Glutamatergic neuron (in vitro differentiated cells): ENCODE measurements at regions not wholly inside any gene's neighbourhood (a gene's known extent, or its start where the extent isn't known, plus 50 kb on each side); places are given as distances from the start of the nearest gene placed in this dataset.

Experiments
- DNase-seq: peaks from one replicate; pipeline ENCODE4 v3.0.0; 2022
- H3K27ac Mint-ChIP-seq: one replicate; pipeline ENCODE4 v1.8.0; 2020; ENCODE audit warnings: mild to moderate bottlenecking, mixed read lengths, inconsistent platforms; ENCODE audit not compliant: unreplicated experiment
- H3K27me3 Mint-ChIP-seq: one replicate; pipeline ENCODE4 v1.8.0; 2020; ENCODE audit warnings: mild to moderate bottlenecking, moderate library complexity, mixed read lengths, inconsistent platforms; ENCODE audit not compliant: unreplicated experiment
- H3K36me3 Mint-ChIP-seq: one replicate; pipeline ENCODE4 v1.8.0; 2020; ENCODE audit warnings: mild to moderate bottlenecking, mixed read lengths, inconsistent platforms; ENCODE audit not compliant: unreplicated experiment
- H3K4me1 Mint-ChIP-seq: one replicate; pipeline ENCODE4 v1.8.0; 2020; ENCODE audit warnings: mild to moderate bottlenecking, low read depth, mixed read lengths, inconsistent platforms; ENCODE audit not compliant: unreplicated experiment
- H3K4me3 Mint-ChIP-seq: one replicate; pipeline ENCODE4 v1.8.0; 2020; ENCODE audit warnings: mild to moderate bottlenecking, mixed read lengths, inconsistent platforms; ENCODE audit not compliant: unreplicated experiment
- H3K9me3 Mint-ChIP-seq: one replicate; pipeline ENCODE4 v1.8.0; 2020; ENCODE audit warnings: mild to moderate bottlenecking, moderate library complexity, mixed read lengths, inconsistent platforms; ENCODE audit not compliant: unreplicated experiment
- CTCF ChIP-seq: fragments of 200-600 bp; sonication (generic); IDR thresholded peaks from one replicate; pipeline ENCODE4 v1.5.0; 2021; ENCODE audit not compliant: partially characterized antibody, unreplicated experiment

GRCh38 chrX:8971116-8971515 is 62.8 kb downstream of the FAM9B start:
- Mint-ChIP-seq H3K4me3 (no peak overlapping the region), H3K27me3 (no peaks in the 10 kb centered on the region), H3K36me3 (peaks cover 4% of the 10 kb centered on the region), H3K9me3 (no peaks in the 10 kb centered on the region), H3K4me1 (no peaks in the 10 kb centered on the region), H3K27ac (no peak overlapping the region)
- DNase-seq = no peak
- TF ChIP-seq CTCF = no peak

GRCh38 chrX:8969378-8969777 is 64.5 kb downstream of the FAM9B start:
- no peaks in the 10 kb centered on the region for H3K9me3 Mint-ChIP-seq
- peaks cover 4% of the 10 kb centered on the region for H3K36me3 Mint-ChIP-seq
- H3K27me3 Mint-ChIP-seq = no peaks in the 10 kb centered on the region
- H3K4me1 Mint-ChIP-seq = no peaks in the 10 kb centered on the region
- no peak for DNase-seq
- no peak overlapping the region for H3K27ac Mint-ChIP-seq
- no peak for TF ChIP-seq CTCF
- no peak overlapping the region for H3K4me3 Mint-ChIP-seq

- Mint-ChIP-seq H3K36me3 (peaks cover 4% of the 10 kb centered on the region), H3K9me3 (no peaks in the 10 kb centered on the region), H3K27ac (no peak overlapping the region), H3K4me3 (no peak overlapping the region), H3K4me1 (no peaks in the 10 kb centered on the region), H3K27me3 (no peaks in the 10 kb centered on the region)
- no peak for DNase-seq
- no peak for TF ChIP-seq CTCF
Measured at GRCh38 chrX:8967461-8967860, 66.5 kb downstream of the FAM9B start.

- DNase-seq = no peak
- TF ChIP-seq CTCF = no peak
- Mint-ChIP-seq H3K4me3 (no peak overlapping the region), H3K4me1 (no peaks in the 10 kb centered on the region), H3K27ac (no peak overlapping the region), H3K9me3 (no peaks in the 10 kb centered on the region), H3K27me3 (no peaks in the 10 kb centered on the region), H3K36me3 (no peaks in the 10 kb centered on the region)
Measured at GRCh38 chrX:8960957-8961468, 72.9 kb downstream of the FAM9B start.

GRCh38 chrX:8955511-8955910 is 78.4 kb downstream of the FAM9B start:
- no peak overlapping the region for H3K4me3 Mint-ChIP-seq
- no peak for DNase-seq
- H3K9me3 Mint-ChIP-seq = no peaks in the 10 kb centered on the region
- H3K27ac Mint-ChIP-seq = no peak overlapping the region
- no peaks in the 10 kb centered on the region for H3K36me3 Mint-ChIP-seq
- H3K27me3 Mint-ChIP-seq = no peaks in the 10 kb centered on the region
- TF ChIP-seq CTCF = no peak
- no peaks in the 10 kb centered on the region for H3K4me1 Mint-ChIP-seq
